B cell (primary cell): ENCODE measurements at regions not wholly inside any gene's neighbourhood (a gene's known extent, or its start where the extent isn't known, plus 50 kb on each side); places are given as distances from the start of the nearest gene placed in this dataset.

Source experiments
- CTCF ChIP-seq: fragments of 200-600 bp; IDR thresholded peaks from one replicate; pipeline ENCODE4 v1.8.0; 2022; ENCODE audit warnings: antibody characterized with exemption, mild to moderate bottlenecking
- EZH2 ChIP-seq: IDR thresholded peaks from 2 replicates; pipeline ENCODE4 v1.6.1; 2012; ENCODE audit warnings: borderline replicate concordance, low read depth, mild to moderate bottlenecking, moderate library complexity, low read length; ENCODE audit not compliant: insufficient read depth, poor library complexity, severe bottlenecking

GRCh38 chr3:135432402-135432801, 533.1 kb upstream of the PPP2R3A start:
- TF ChIP-seq CTCF (no peak), EZH2 (no peak)
